Stromal cell of bone marrow (primary cell): ENCODE measurements at regions not wholly inside any gene's neighbourhood (a gene's known extent, or its start where the extent isn't known, plus 50 kb on each side); places are given as distances from the start of the nearest gene placed in this dataset.

Experiments
- DNase-seq: peaks from one replicate; pipeline ENCODE4 v3.0.0-alpha.2; 2012; ENCODE audit warnings: low read depth

GRCh38 chr13:85663856-85664255 lies 135.4 kb downstream of the SLITRK6 start:
- no peak for DNase-seq

GRCh38 chr13:85662186-85662585 lies 137.0 kb downstream of the SLITRK6 start:
- DNase-seq, result no peak

GRCh38 chr13:85661675-85662074 lies 137.5 kb downstream of the SLITRK6 start:
- no peak for DNase-seq

GRCh38 chr13:85659493-85659892 lies 139.7 kb downstream of the SLITRK6 start:
- DNase-seq, result peak; percentile 2

- no peak for DNase-seq
These were observed 141.3 kb downstream of the SLITRK6 start for GRCh38 chr13:85657942-85658341.

- DNase-seq, result no peak
These were observed 144.2 kb downstream of the SLITRK6 start for GRCh38 chr13:85655040-85655439.

GRCh38 chr13:85654227-85654626 lies 145.0 kb downstream of the SLITRK6 start:
- DNase-seq, result no peak

GRCh38 chr13:85653681-85654080 lies 145.5 kb downstream of the SLITRK6 start:
- DNase-seq, result no peak

- no peak for DNase-seq
These were observed 146.7 kb downstream of the SLITRK6 start for GRCh38 chr13:85652491-85652890.

- no peak for DNase-seq
These were observed 147.8 kb downstream of the SLITRK6 start for GRCh38 chr13:85651440-85651839.

GRCh38 chr13:85650613-85651012 lies 148.6 kb downstream of the SLITRK6 start:
- no peak for DNase-seq

- no peak for DNase-seq
These were observed 158.5 kb downstream of the SLITRK6 start for GRCh38 chr13:85640727-85641126.

- DNase-seq, result no peak
These were observed 160.3 kb downstream of the SLITRK6 start for GRCh38 chr13:85638815-85639393.

- no peak for DNase-seq
These were observed 161.0 kb downstream of the SLITRK6 start for GRCh38 chr13:85638265-85638664.

GRCh38 chr13:85632526-85633195 lies 166.6 kb downstream of the SLITRK6 start:
- no peak for DNase-seq

- no peak for DNase-seq
These were observed 167.4 kb downstream of the SLITRK6 start for GRCh38 chr13:85631801-85632200.

GRCh38 chr13:85626603-85627002 lies 172.6 kb downstream of the SLITRK6 start:
- DNase-seq, result no peak

GRCh38 chr13:85619321-85619720 lies 179.9 kb downstream of the SLITRK6 start:
- no peak for DNase-seq

- no peak for DNase-seq
These were observed 180.7 kb downstream of the SLITRK6 start for GRCh38 chr13:85618521-85618920.

GRCh38 chr13:85616275-85616674 lies 182.9 kb downstream of the SLITRK6 start:
- no peak for DNase-seq

GRCh38 chr13:85615031-85615430 lies 184.2 kb downstream of the SLITRK6 start:
- no peak for DNase-seq

- no peak for DNase-seq
These were observed 189.2 kb downstream of the SLITRK6 start for GRCh38 chr13:85610024-85610423.

GRCh38 chr13:85608255-85608829 lies 190.9 kb downstream of the SLITRK6 start:
- no peak for DNase-seq

GRCh38 chr13:85603735-85604134 lies 195.5 kb downstream of the SLITRK6 start:
- no peak for DNase-seq
